Neural crest cell (in vitro differentiated cells): ENCODE measurements at regions not wholly inside any gene's neighbourhood (a gene's known extent, or its start where the extent isn't known, plus 50 kb on each side); places are given as distances from the start of the nearest gene placed in this dataset.

Experiments used
- DNase-seq: peaks from one replicate; pipeline ENCODE4 v3.0.0; 2021; ENCODE audit warnings: low read depth, mixed read lengths, low spot score
- H3K27ac Mint-ChIP-seq: one replicate; pipeline ENCODE4 v1.8.0; 2021; ENCODE audit warnings: mild to moderate bottlenecking, mixed read lengths; ENCODE audit not compliant: unreplicated experiment
- H3K27me3 Mint-ChIP-seq: 2 replicates; pipeline ENCODE4 v1.8.0; 2021; ENCODE audit warnings: low read depth, mild to moderate bottlenecking, mixed read lengths
- H3K36me3 Mint-ChIP-seq: 2 replicates; pipeline ENCODE4 v1.8.0; 2021; ENCODE audit warnings: low read depth, mild to moderate bottlenecking, mixed read lengths
- H3K4me1 Mint-ChIP-seq: 2 replicates; pipeline ENCODE4 v1.8.0; 2021; ENCODE audit warnings: mixed read lengths
- H3K4me3 Mint-ChIP-seq: one replicate; pipeline ENCODE4 v1.8.0; 2021; ENCODE audit warnings: mild to moderate bottlenecking, mixed read lengths
- H3K9me3 Mint-ChIP-seq: 2 replicates; pipeline ENCODE4 v1.8.0; 2021; ENCODE audit warnings: mixed read lengths
- TF ChIP-seq, protein P1 (sequence below): fragments of 200-600 bp; sonication (generic); conservative IDR thresholded peaks from 2 replicates; pipeline ENCODE4 v1.5.0; 2021; ENCODE audit warnings: antibody characterized with exemption, mild to moderate bottlenecking

DNA sequence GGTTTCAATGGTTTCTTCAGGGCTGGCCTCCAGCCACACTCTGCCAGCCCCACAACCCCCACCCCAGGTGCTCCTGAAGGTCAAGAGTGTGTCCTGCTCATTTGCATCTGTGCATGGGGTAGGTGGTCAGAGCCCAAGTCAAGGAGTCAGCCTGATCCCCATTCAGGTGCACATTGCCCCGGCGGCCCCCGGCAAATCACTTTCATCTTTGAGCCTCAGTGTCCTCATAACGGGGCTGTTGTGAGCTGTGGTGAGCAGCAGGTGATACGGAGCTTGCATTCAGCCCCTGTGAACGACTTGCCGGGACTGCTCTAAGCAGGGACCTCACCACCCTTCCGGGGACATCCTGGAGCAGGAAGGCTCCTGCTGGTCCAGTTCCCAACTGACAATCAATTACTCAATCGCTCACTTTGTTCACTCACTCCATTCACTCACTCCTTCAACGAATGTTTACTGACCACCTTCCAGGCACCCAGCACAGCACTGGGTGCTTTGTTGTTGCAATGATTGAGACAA is 93.2 kb upstream of the CPEB4 start:
- H3K36me3 Mint-ChIP-seq, result no peaks in the 10 kb centered on the region
- no peak overlapping the region for H3K27ac Mint-ChIP-seq

DNA sequence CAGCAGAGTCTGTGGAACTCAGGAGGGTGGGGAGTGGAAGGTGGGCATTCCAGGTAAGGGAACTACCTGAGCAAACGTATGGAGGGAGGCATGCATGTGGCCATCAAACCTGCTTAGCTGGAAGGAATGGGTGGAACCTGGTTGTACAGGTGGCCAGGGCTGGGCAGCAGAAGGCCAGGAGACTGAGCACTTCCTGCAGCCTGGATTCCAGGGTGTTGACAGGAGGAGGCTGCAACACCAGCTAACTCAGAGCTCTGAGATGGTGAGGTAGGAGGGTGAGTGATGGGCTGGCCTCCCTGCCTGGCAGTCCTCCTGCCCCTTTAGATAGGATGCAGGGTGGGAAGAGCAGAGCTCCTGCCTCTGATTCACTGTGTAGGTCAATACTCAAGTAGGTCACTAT is 92.5 kb upstream of the CPEB4 start:
- no peak for DNase-seq
- no peaks in the 10 kb centered on the region for H3K9me3 Mint-ChIP-seq
- TF ChIP-seq, protein P1, sequence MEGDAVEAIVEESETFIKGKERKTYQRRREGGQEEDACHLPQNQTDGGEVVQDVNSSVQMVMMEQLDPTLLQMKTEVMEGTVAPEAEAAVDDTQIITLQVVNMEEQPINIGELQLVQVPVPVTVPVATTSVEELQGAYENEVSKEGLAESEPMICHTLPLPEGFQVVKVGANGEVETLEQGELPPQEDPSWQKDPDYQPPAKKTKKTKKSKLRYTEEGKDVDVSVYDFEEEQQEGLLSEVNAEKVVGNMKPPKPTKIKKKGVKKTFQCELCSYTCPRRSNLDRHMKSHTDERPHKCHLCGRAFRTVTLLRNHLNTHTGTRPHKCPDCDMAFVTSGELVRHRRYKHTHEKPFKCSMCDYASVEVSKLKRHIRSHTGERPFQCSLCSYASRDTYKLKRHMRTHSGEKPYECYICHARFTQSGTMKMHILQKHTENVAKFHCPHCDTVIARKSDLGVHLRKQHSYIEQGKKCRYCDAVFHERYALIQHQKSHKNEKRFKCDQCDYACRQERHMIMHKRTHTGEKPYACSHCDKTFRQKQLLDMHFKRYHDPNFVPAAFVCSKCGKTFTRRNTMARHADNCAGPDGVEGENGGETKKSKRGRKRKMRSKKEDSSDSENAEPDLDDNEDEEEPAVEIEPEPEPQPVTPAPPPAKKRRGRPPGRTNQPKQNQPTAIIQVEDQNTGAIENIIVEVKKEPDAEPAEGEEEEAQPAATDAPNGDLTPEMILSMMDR, result no peak
- H3K27ac Mint-ChIP-seq, result no peak overlapping the region
- no peaks in the 10 kb centered on the region for H3K36me3 Mint-ChIP-seq
- no peak overlapping the region for H3K4me3 Mint-ChIP-seq
- H3K4me1 Mint-ChIP-seq, result no peaks in the 10 kb centered on the region
- H3K27me3 Mint-ChIP-seq, result no peaks in the 10 kb centered on the region

More for the DNA sequence above, 93.2 kb upstream of the CPEB4 start:
- DNase-seq, result no peak
- Mint-ChIP-seq H3K4me3 (no peak overlapping the region), H3K4me1 (no peaks in the 10 kb centered on the region), H3K9me3 (no peaks in the 10 kb centered on the region), H3K27me3 (no peaks in the 10 kb centered on the region)
- TF ChIP-seq, protein P1, result no peak

DNA sequence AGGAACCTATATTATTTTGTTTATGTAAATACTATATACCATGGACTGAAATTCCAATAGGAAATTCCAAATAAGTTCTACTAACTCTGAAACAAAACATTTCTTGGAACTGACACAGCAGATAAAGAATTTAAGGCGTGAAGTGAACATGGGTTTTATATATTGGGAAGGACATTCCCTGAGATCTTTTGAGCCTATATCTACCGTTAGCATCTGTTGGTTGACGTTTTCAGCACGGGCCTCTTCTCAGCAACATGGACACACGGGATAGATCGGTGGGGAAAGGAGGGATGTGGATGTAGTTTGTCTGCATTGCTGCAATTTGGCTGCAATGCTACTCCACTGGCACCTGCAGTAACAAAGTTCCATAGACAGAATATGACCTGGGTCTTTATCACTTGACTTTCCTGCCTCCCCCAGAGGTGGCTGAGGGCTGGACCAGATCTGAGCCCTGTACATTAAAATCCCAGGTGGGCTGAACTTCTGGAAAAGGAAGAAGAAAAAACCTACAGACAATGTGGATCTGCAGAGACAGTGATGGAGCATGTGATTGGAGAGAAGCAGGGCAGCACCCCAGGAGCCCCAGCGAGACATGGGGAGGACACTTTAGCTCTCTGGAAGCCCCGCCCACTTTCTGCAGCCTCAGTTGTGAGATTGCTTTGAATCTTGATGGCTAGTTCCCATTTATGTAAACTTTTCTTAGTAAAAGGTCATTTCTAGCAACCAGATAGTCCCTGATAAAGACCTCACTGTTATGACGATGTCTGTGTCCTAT is 91.2 kb upstream of the CPEB4 start:
- Mint-ChIP-seq H3K9me3 (no peaks in the 10 kb centered on the region), H3K27ac (no peak overlapping the region), H3K27me3 (no peaks in the 10 kb centered on the region), H3K4me1 (no peaks in the 10 kb centered on the region), H3K36me3 (no peaks in the 10 kb centered on the region), H3K4me3 (no peak overlapping the region)
- TF ChIP-seq, protein P1, result no peak
- DNase-seq, result no peak

DNA sequence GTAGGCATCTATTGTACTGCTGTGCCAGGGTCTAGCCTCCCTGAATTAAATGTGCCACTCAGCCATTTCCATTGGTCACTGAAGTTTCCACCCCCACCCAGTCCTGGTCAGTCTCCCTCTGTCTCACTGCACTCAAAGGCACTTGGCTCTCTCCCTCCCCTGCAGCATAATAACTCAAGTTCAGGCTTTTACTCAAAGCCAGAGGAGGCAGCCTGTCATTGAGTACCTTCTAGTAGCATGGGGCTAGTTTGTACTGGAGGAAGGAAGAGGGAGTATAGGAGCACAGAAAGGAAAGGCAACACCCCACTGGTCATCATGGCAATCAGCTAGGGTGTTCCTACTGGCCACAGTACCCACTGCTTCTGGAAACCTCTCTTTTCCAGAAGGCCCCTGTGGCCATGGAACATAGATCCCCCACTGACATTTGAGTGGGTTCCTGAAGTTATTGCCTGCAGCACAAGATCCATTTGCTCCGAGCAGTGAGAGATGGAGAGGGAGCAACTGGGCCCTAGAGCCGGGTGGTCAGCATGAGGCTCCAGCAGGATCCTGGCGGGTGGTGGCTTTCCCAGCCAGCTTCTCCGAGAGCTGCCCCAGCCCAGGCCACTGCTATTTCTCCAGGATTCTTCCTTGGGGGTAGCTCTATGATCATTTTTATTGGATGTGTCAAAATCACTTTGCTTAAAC is 89.9 kb upstream of the CPEB4 start:
- DNase-seq, result no peak
- H3K9me3 Mint-ChIP-seq, result no peaks in the 10 kb centered on the region
- H3K4me1 Mint-ChIP-seq, result no peaks in the 10 kb centered on the region
- TF ChIP-seq, protein P1, result no peak
- H3K27me3 Mint-ChIP-seq, result no peaks in the 10 kb centered on the region
- H3K27ac Mint-ChIP-seq, result peak overlapping the region; percentile 41
- H3K4me3 Mint-ChIP-seq, result no peak overlapping the region
- H3K36me3 Mint-ChIP-seq, result no peaks in the 10 kb centered on the region

DNA sequence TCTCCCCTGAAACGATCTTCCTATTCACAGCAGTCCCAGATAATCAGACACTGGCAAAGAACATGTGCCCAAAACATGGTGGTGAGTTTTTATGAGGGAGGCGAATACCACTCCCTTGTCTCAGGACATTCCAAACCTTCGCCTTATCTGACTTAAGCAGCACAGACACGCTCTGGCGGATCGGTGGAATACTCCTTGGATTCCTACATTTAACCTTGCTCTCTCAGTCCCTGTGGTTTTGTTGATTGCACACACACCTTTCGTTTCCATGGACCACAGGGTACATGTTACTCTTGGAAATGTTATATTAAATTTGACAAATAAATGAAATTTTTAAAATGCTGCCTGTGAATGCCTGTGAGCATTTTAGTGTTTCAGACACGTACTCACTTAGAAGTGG is 87.8 kb upstream of the CPEB4 start:
- Mint-ChIP-seq H3K4me3 (no peak overlapping the region), H3K27ac (no peak overlapping the region), H3K27me3 (no peaks in the 10 kb centered on the region), H3K4me1 (no peaks in the 10 kb centered on the region), H3K9me3 (no peaks in the 10 kb centered on the region), H3K36me3 (no peaks in the 10 kb centered on the region)
- no peak for DNase-seq
- TF ChIP-seq, protein P1, result no peak
